NCI-H2227 treated with DMSO at 0.1 percent for 48 hours (cell line): ENCODE measurements at regions not wholly inside any gene's neighbourhood (a gene's known extent, or its start where the extent isn't known, plus 50 kb on each side); places are given as distances from the start of the nearest gene placed in this dataset.
A peak's percentile ranks its signal among the peaks of the same experiment; 100 is the strongest.

ENCODE experiments used
- DNase-seq: peaks from one replicate; lab custom pipeline; 2025; lab: John Stamatoyannopoulos, UW

DNA sequence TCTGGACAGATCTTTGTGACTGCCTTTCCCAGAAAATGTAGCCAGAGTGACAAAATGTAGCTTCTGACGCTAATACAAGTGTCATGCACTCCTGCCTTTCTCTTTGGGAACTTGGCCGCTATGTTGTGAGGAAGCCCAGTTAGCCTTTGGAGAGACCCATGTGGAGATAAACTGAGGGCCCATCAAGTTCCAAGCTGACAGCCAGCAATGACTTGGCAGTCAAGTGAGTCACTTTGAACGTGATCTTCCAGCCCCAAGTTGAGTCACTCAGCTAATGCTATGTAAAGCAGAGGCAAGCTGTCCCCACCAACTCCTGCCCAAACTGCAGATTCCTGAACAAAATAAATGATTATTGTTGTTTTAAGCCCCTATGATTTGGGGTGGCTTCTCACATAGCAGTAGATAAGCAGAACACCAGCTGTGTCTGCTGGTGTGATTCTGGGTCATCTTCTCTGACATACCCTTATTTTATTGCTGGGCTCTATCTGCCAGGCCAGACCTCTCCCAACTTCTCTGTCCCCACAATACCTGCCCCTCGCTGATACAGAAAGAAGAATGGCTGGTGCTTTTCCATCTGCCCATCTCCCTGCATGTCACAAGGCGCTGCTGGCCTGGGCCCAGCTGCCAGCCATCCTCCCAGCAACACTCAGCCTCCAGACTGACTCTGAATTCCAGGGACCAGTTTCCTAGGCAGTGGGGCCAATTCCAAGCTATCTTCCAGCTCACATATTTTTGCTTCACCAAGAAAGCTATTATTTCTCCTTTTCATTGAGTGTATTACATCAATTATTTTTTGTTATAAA is 274.8 kb downstream of the LRFN2 start:
- DNase-seq = no peak

DNA sequence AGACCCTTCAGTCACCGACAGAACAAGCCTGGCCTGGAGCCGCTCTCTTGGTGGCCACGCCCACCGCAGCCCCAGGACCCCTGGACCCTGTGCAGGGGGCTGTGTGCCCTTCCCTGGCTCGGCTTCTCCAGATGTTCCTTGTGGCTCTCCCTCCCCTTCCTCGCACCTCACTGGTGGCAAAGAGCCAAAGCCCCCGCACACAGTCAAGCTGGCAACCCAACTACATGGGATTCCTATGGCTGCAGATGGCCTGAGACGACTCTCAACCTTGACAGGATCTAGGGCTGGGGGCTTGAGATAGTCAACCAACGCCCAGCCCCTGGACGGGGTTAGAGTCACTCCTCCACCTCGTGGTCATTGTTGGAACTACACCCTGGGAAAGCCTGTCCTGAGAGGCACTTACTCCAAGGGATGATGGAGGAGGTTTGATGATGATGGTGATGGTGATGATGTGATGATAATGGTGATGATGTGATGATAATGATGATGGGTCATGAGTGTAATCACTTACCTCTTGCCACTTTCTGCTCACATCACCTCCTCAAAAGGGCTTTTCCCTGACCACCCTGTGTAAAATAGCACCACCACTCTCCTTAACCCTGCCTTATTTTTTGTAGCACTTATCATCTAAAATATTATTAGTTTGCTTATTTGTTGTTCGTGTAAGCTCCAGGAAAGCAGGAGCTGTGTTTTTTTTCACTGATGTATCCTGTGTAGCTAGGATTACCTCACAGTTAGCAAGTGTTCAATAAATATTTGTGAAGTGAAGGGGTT is 278.4 kb downstream of the LRFN2 start:
- DNase-seq = no peak

DNA sequence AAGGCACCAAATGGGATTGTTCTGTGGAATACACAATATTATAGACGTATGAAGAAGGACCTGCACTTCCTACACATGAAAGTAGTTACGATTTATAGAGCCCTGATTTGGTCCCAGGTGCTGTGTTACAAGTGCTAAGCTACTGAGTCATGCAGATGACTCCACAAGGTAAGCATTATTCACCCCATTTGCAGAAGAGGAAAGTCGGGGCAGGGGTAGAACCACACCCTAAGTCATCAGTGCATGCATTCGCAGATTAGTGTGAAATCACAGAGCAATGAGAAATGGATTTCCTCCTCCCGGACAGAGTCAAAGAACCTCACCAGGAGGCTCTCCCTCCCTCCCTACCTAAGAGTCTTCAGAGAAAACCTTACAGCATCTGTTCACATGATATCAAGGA is 279.5 kb downstream of the LRFN2 start:
- no peak for DNase-seq

- DNase-seq = no peak
These were observed 284.2 kb downstream of the LRFN2 start for GRCh38 chr6:40302856-40303454.

DNA sequence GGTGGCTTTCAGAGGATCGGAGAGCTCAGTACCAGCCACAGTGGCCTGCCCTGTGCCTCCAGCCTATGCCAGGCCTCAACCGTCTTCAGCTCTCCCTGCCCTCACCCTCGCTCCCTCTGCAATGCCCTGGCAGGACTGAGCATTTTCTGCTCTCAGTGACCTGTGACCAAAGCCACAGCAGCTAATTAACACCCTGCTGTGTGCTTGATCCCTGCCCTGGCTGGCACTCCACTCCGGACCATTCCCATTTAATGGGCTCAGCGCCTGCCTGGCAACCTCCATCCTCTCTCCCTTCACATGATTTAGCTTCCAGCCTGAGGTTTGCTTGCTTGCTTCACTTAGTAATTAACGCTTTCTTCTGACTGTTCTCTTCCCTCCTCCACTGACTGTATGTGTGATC is 287.5 kb downstream of the LRFN2 start:
- no peak for DNase-seq

GRCh38 chr6:40298207-40298606 is 289.0 kb downstream of the LRFN2 start:
- no peak for DNase-seq

GRCh38 chr6:40295251-40295950 is 291.8 kb downstream of the LRFN2 start:
- DNase-seq = no peak

GRCh38 chr6:40293460-40294185 is 293.5 kb downstream of the LRFN2 start:
- peak; percentile 36 for DNase-seq

DNA sequence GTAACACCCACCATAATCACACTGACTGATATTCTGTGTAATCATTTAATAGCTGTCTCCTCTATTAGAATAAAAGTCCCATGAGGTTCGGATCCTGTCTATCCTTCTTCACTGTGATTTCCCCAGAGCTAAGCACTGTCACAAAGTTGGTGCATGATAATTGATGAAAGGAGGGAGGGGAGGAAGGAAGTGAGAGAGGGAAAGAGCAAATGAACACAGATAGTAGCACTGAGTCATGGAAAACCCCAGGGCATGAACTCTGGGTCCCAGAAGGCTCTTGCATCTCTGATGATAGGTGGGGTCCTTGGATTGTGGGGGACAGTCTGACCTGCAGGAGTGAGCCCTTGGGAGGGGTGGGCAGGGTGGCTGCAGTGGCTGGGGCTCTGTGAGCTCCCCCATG is 294.1 kb downstream of the LRFN2 start:
- no peak for DNase-seq

DNA sequence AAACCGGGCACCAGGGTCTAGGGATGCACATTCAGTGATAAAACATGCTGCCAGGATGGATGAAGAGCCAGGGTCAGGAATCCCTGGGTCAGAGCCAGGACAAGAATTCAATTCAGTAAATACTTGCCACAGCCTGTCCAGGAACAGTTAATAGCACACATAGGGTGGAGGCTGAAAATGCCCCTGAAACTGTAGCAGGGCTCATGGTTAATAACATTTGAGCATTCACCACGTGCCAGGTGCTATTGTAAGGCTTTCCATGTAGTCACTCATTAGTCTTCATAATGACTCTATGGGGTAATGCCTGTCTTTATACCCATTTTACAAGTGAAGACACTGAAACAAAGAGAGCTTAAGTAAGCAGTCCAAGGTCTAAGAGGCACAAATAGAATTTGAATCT is 296.3 kb downstream of the LRFN2 start:
- DNase-seq = no peak

DNA sequence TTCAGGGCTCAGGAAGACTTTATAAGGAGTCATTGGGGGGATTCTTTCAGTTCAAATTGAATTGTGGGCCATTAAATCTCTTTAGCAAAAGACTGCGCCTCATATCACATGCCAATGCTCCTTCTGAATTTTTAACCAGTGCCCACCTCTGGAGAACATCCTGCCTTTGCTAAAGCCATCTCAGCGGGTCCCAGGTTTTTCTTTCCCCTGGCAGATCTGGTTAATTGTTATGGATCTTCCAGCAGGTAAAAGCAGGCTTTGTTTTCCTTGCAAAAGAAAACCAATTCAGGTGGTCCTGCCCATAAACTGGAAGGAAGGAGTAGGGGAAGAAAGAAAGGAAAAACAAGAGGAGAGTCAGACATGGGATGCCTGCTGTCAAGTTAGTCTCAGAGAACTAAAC is 298.2 kb downstream of the LRFN2 start:
- DNase-seq = no peak

DNA sequence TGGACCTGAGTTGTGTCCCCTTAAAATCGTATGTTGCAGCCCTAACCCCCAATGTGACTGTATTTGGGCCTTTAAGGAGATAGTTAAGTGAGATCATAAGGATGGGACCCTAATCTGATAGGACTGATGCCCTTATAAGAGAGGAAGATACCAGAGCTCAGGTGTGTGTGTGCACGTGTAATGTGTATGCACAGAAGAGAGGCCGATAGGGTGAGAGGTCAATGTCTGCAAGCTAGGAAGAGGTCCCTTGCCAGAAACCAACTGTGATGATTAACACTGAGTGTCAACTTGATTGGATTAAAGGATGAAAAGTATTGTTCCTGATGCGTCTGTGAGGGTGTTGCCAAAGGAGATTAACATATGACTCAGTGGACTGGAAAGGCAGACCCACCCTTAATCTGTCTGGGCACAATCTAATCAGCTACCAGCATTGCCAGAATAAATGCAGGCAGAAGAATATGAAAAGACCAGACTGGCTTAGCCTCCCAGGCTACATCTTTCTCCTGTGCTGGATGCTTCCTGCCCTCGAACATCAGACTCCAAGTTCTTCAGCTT is 299.8 kb downstream of the LRFN2 start:
- DNase-seq = no peak

DNA sequence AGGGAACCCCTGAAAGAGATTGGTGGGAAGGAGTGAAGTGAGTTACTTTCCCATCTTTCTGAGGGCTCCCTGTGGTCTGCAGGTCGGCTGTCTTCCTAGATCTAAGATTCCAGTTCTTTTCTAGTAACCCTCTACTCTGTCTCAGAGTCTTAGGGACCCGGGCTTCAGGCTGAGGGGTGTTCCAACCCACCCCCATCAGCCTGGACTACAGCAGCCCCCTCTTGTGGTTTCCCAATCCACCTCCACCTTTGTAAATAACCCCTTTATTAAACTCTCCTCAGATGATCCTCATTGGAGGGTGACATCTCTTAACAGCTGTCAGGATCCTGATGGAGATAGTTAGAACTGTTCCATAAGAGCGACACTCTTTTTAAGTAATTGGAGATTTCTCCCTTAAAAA is 300.4 kb downstream of the LRFN2 start:
- no peak for DNase-seq

- DNase-seq = no peak
These were observed 301.2 kb downstream of the LRFN2 start for GRCh38 chr6:40285996-40286395.

GRCh38 chr6:40285535-40285934 is 301.6 kb downstream of the LRFN2 start:
- no peak for DNase-seq

GRCh38 chr6:40282986-40283385 is 304.2 kb downstream of the LRFN2 start:
- DNase-seq = no peak

GRCh38 chr6:40281402-40281801 is 305.8 kb downstream of the LRFN2 start:
- no peak for DNase-seq

DNA sequence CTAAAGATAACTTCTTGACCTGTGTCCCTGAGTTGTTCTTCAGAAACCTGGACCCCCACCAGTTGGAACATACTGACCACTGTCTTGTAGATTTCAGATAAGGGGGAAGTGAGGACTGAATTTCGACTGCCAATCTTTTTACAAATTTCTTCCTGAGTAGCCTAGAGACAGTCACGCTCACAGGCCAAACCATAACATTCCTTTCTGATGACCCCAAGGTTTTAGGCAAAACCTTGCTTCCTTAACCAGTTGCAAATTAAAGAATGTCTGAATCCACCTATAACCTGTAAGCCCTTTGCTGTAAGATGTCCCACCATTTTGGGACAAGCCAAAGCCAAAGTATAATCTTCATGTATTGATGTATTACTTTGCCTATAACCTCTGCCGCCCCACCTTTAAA is 306.9 kb downstream of the LRFN2 start:
- no peak for DNase-seq

- no peak for DNase-seq
These were observed 311.0 kb downstream of the LRFN2 start for GRCh38 chr6:40276141-40276540.

- DNase-seq = no peak
These were observed 313.1 kb downstream of the LRFN2 start for GRCh38 chr6:40274058-40274457.

- DNase-seq = no peak
These were observed 318.6 kb downstream of the LRFN2 start for GRCh38 chr6:40268614-40269013.
